ENCODE measurements at regions not wholly inside any gene's neighbourhood (a gene's known extent, or its start where the extent isn't known, plus 50 kb on each side); places are given as distances from the start of the nearest gene placed in this dataset.

- TF ChIP-seq EZH2 (IDR thresholded peaks at IDR 0.05; ENCODE audit: insufficient read depth, poor library complexity, severe bottlenecking) (no peak), EZH2phosphoT487 (IDR thresholded peaks at IDR 0.05; ENCODE audit: insufficient read depth, low read depth) (no peak)
These were observed 287.7 kb downstream of the STIM2 start for GRCh38 chr4:27148211-27148895.
